HepG2 (cell line): ENCODE measurements at regions not wholly inside any gene's neighbourhood (a gene's known extent, or its start where the extent isn't known, plus 50 kb on each side); places are given as distances from the start of the nearest gene placed in this dataset.

Experiments used
- ATAC-seq: fragments of 200-7000 bp; cut with Tn5 transposase; 3 replicates; pipeline ENCODE4 v1.9.1; 2020; ENCODE audit warnings: mild to moderate bottlenecking, moderate library complexity
- BruUV-seq: library from RNA; stranded (reverse); fragments of 400-500 nt; replicated peaks from 2 replicates; lab custom pipeline; 2021; lab: Mats Ljungman, UMichigan
- CTCF ChIA-PET: fragments of 300-600 bp; formaldehyde crosslinking; extraction: SDS; loops from one replicate; lab custom pipeline; 2021; ENCODE audit warnings: low total read pairs, inconsistent platforms, low intra/inter-chr PET ratio; lab: Yijun Ruan, JAX
- POLR2A ChIA-PET: fragments of 350-600 bp; sonication (Branson Sonifier 250); formaldehyde crosslinking; loops from one replicate; lab custom pipeline; 2020; ENCODE audit warnings: antibody characterized with exemption, inconsistent platforms; lab: Yijun Ruan, JAX
- DNase-seq: peaks from one replicate; pipeline ENCODE4 v3.0.0-alpha.2; 2015; ENCODE audit warnings: low spot score
- FAIRE-seq: peaks from 3 replicates; lab custom pipeline; 2011; peaks lifted over from hg19 to GRCh38; lab: Jason Lieb, UNC
- H2AFZ ChIP-seq: one replicate; pipeline ENCODE4 v1.6.1; 2011; ENCODE audit warnings: low read length, inconsistent platforms
- H3K27ac ChIP-seq: fragments of 300-600 bp; 3 replicates; pipeline ENCODE4 v1.8.0; 2011; ENCODE audit warnings: mixed run types, mild to moderate bottlenecking, mixed read lengths, low read length, inconsistent platforms; ENCODE audit not compliant: insufficient read depth; ENCODE audit errors: extremely low read length
- H3K27me3 ChIP-seq, 2 experiments: fragments of 200-600 bp in 1 of 2; 2 replicates in 1 of 2; 3 replicates in 1 of 2; pipeline versions ENCODE4 v1.6.0 to v1.8.0; 2011; ENCODE audit warnings: low read length in 2 of 2, mild to moderate bottlenecking in 2 of 2, moderate library complexity in 2 of 2, inconsistent platforms in 1 of 2; ENCODE audit not compliant: insufficient read depth in 2 of 2, control insufficient read depth in 1 of 2
- H3K36me3 ChIP-seq, 2 experiments: fragments of 200-600 bp in 1 of 2; replicated peaks in 1 of 2; 2 replicates in 1 of 2; 3 replicates in 1 of 2; pipeline versions ENCODE4 v1.5.1 to v1.8.0; 2011; ENCODE audit warnings: low read length in 2 of 2, inconsistent platforms in 1 of 2; ENCODE audit not compliant: insufficient read depth in 2 of 2, control insufficient read depth in 1 of 2
- H3K4me1 ChIP-seq: 2 replicates; pipeline ENCODE4 v1.5.1; 2012; ENCODE audit warnings: low read length, inconsistent platforms; ENCODE audit not compliant: insufficient read depth
- H3K4me2 ChIP-seq: 2 replicates; pipeline ENCODE4 v1.6.0; 2011; ENCODE audit warnings: low read depth, low read length, inconsistent platforms
- H3K4me3 ChIP-seq, 3 experiments: fragments of 200-600 bp in 1 of 3; sonication (generic), shearing (Covaris generic) in 1 of 3; replicated peaks in 1 of 3; 2 replicates each; pipeline ENCODE4 v1.5.1; 2011 to 2016; ENCODE audit warnings: low read length in 3 of 3, inconsistent platforms in 2 of 3, low read depth in 2 of 3, mild to moderate bottlenecking in 2 of 3, control low read depth in 1 of 3, mixed read lengths in 1 of 3; ENCODE audit not compliant: insufficient read depth in 1 of 3
- H3K79me2 ChIP-seq: one replicate; pipeline ENCODE4 v1.6.1; 2011; ENCODE audit warnings: low read length, inconsistent platforms; ENCODE audit not compliant: insufficient read depth
- H3K9ac ChIP-seq: 2 replicates; pipeline ENCODE4 v1.6.0; 2011; ENCODE audit warnings: mild to moderate bottlenecking, low read depth, low read length, inconsistent platforms; ENCODE audit not compliant: insufficient read depth
- H3K9me3 ChIP-seq: 2 replicates; pipeline ENCODE4 v1.5.1; 2012; ENCODE audit warnings: mild to moderate bottlenecking, low read length
- H4K20me1 ChIP-seq: 2 replicates; pipeline ENCODE4 v1.6.0; 2011; ENCODE audit warnings: inconsistent platforms, mild to moderate bottlenecking, low read length, moderate library complexity; ENCODE audit not compliant: insufficient read depth
- CAMTA2 ChIP-seq: sonication (generic); formaldehyde crosslinking; IDR thresholded peaks from 2 replicates; pipeline ENCODE4 v1.4.0; 2020; ENCODE audit warnings: mild to moderate bottlenecking, missing genetic modification reagents, borderline replicate concordance
- CREM ChIP-seq, 2 experiments: sonication (generic) in 1 of 2; formaldehyde crosslinking in 1 of 2; IDR thresholded peaks; 2 replicates each; pipeline versions ENCODE4 v1.4.0 to v1.6.1; 2016 to 2020; ENCODE audit warnings: antibody characterized with exemption in 1 of 2, mild to moderate bottlenecking in 1 of 2, missing genetic modification reagents in 1 of 2
- MYC ChIP-seq: sonication (generic); formaldehyde crosslinking; IDR thresholded peaks from 2 replicates; pipeline ENCODE4 v1.9.0; 2021; ENCODE audit warnings: missing genetic modification reagents, borderline replicate concordance
- PHB2 ChIP-seq: fragments of 450-650 bp; IDR thresholded peaks from 2 replicates; pipeline ENCODE4 v1.6.1; 2018; ENCODE audit not compliant: partially characterized antibody
- SRSF4 ChIP-seq: fragments of 200-400 bp; formaldehyde crosslinking; IDR thresholded peaks from one replicate; pipeline ENCODE4 v1.6.1; 2018; ENCODE audit warnings: mild to moderate bottlenecking, low read depth, low read length, moderate library complexity; ENCODE audit not compliant: poor library complexity, severe bottlenecking
- TRAFD1 ChIP-seq: sonication (generic); formaldehyde crosslinking; IDR thresholded peaks from 2 replicates; pipeline ENCODE4 v1.5.1; 2020; ENCODE audit warnings: missing genetic modification reagents, mild to moderate bottlenecking, borderline replicate concordance
- TSC22D2 ChIP-seq: sonication (generic); formaldehyde crosslinking; IDR thresholded peaks from 2 replicates; pipeline ENCODE4 v1.5.1; 2020; ENCODE audit warnings: missing genetic modification reagents, mild to moderate bottlenecking, borderline replicate concordance
- YY1 ChIP-seq: IDR thresholded peaks from 2 replicates; pipeline ENCODE4 v1.6.1; 2011; ENCODE audit warnings: low read length, low read depth, moderate library complexity, mild to moderate bottlenecking; ENCODE audit not compliant: insufficient read depth, insufficient replicate concordance
- ZBTB25 ChIP-seq: IDR thresholded peaks from 2 replicates; pipeline ENCODE4 v1.6.1; 2018; ENCODE audit warnings: missing genetic modification reagents
- ZBTB49 ChIP-seq: sonication (generic); formaldehyde crosslinking; IDR thresholded peaks from 2 replicates; pipeline ENCODE4 v1.4.0; 2020; ENCODE audit warnings: missing genetic modification reagents, borderline replicate concordance
- ZFP37 ChIP-seq: sonication (generic); formaldehyde crosslinking; IDR thresholded peaks from 2 replicates; pipeline ENCODE4 v1.4.0; 2020; ENCODE audit warnings: missing genetic modification reagents, borderline replicate concordance
- ZFP62 ChIP-seq: sonication (generic); formaldehyde crosslinking; IDR thresholded peaks from 2 replicates; pipeline ENCODE4 v1.4.0; 2020; ENCODE audit warnings: missing genetic modification reagents
- ZFX ChIP-seq: sonication (generic); formaldehyde crosslinking; IDR thresholded peaks from 2 replicates; pipeline ENCODE4 v1.4.0; 2020; ENCODE audit warnings: mild to moderate bottlenecking, low read depth, missing genetic modification reagents, moderate library complexity
- ZNF503 ChIP-seq: sonication (generic); formaldehyde crosslinking; IDR thresholded peaks from 2 replicates; pipeline ENCODE4 v1.4.0; 2020; ENCODE audit warnings: missing genetic modification reagents
- ZUFSP ChIP-seq: sonication (generic); formaldehyde crosslinking; IDR thresholded peaks from 2 replicates; pipeline ENCODE4 v1.9.0; 2021; ENCODE audit warnings: missing genetic modification reagents, mild to moderate bottlenecking, borderline replicate concordance
- in situ Hi-C: cut with HindIII; loops from 2 replicates; pipeline ENCODE4 v1.10.0; 2017; ENCODE audit warnings: low pct_unique_long_range_greater_than_20kb; ENCODE audit not compliant: extremely low pct_ligation_motif_present
- intact Hi-C: fragments of 100-400 bp; cut with micrococcal nuclease; formaldehyde crosslinking; loops from one replicate; pipeline ENCODE4 v1.10.0; 2022; ENCODE audit not compliant: unreplicated experiment

- DNase-seq = no peak
- no peaks in the 10 kb centered on the region for H3K27me3 ChIP-seq
- ATAC-seq = no peak
- no peak overlapping the region for H2AFZ ChIP-seq
- H3K27ac ChIP-seq = no peak overlapping the region
- no peak overlapping the region for H3K4me2 ChIP-seq
- no peaks in the 10 kb centered on the region for H3K36me3 ChIP-seq
- in situ Hi-C loops (no loop called here), intact Hi-C loops (no loop called here)
- ChIA-PET CTCF (no interaction called here), POLR2A (interaction anchor here (1.4 kb wide), 1 partner anchor 28 kb away, joined by 4 read pairs; no protein-coding TSS in a partner anchor)
- H3K79me2 ChIP-seq = no peaks in the 10 kb centered on the region
- no TSS peak for BruUV-seq
- H3K4me1 ChIP-seq = 0 out of 2 replicates have a peak, but pooled peaks cover 5% of the 10 kb centered on the region
- no peaks in the 10 kb centered on the region for H3K9me3 ChIP-seq
- H4K20me1 ChIP-seq = no peaks in the 10 kb centered on the region
- no peak overlapping the region for H3K9ac ChIP-seq
- FAIRE-seq = no peak
- no peak overlapping the region for H3K4me3 ChIP-seq
- TF ChIP-seq TRAFD1 (CRISPR knock-in tag) = no peak
- no peak for TF ChIP-seq YY1
- no peak for TF ChIP-seq ZBTB49
- TF ChIP-seq ZFX = no peak
- no peak for TF ChIP-seq MYC (CRISPR knock-in tag)
- no peak for TF ChIP-seq ZNF503 (CRISPR knock-in tag)
- TF ChIP-seq ZBTB25 (CRISPR knock-in tag) = no peak
- TF ChIP-seq CREM (IDR thresholded peaks at IDR 0.05) = no peak
- TF ChIP-seq CREM (CRISPR knock-in tag; IDR thresholded peaks at IDR 0.05) = no peak
- TF ChIP-seq CAMTA2 (CRISPR knock-in tag) = no peak
- no peak for TF ChIP-seq ZFP37 (CRISPR knock-in tag)
- no peak for TF ChIP-seq PHB2
- TF ChIP-seq ZFP62 (CRISPR knock-in tag) = no peak
- TF ChIP-seq TSC22D2 (CRISPR knock-in tag) = no peak
- no peak for TF ChIP-seq ZUFSP (CRISPR knock-in tag)
- no peak for TF ChIP-seq SRSF4
Measured at GRCh38 chr1:59243550-59243949, 53.3 kb upstream of the FGGY start.
